Stimulated activated CD4-positive, alpha-beta T cell treated with anti-CD3 and anti-CD28 coated beads, Interleukin-4, amount 100 ng/mL, for 4 hours (primary cell): ENCODE measurements at regions not wholly inside any gene's neighbourhood (a gene's known extent, or its start where the extent isn't known, plus 50 kb on each side); places are given as distances from the start of the nearest gene placed in this dataset.

Experiments
- DNase-seq, 2 experiments: peaks; one replicate each; pipeline ENCODE4 v3.0.0-alpha.2; 2020

DNA sequence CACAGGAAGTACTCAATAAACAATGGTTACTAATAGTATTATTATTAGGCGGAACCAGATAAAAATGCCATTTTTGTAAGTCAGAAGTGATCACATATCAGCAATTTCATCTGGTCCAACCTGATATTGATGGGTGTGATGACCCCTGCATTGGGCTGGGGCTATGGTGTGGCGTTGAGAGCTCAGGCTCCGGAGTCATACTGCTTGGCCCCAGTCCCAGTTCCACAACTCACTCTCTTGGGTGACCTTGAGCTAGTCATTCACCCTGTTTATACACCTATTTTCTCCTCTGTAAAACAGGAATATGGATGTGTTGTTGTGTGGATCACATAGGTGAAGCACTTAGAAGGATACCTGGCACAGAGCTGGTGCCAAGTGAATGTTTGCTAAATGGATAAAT, 229.4 kb upstream of the POU3F1 start:
- DNase-seq: no peak

DNA sequence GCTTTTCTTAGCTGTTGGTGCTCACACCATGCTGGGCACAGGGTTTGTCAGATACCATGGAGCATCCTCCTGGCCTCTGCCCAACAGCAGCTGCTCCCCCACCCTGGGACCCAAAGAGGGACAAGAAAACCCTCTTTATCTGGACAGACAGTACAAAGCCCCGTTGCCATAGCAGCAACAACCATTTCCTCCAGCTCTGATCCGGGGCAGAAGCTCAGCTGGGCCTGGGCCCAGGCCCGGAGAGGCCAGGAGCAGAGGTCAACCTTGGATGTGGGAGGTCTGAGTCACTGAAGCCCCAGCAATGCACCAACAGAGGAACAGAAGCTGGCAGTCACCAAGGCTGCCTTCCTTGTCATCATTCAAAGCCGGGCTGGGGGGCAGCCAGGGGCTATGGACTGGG, 228.4 kb upstream of the POU3F1 start:
- DNase-seq: no peak

- no peak for DNase-seq
Measured at GRCh38 chr1:38273196-38273804, 226.7 kb upstream of the POU3F1 start.

- no peak for DNase-seq
Measured at GRCh38 chr1:38272515-38272914, 225.9 kb upstream of the POU3F1 start.

- no peak for DNase-seq
Measured at GRCh38 chr1:38270849-38271633, 224.4 kb upstream of the POU3F1 start.

GRCh38 chr1:38269923-38270848, 223.6 kb upstream of the POU3F1 start:
- DNase-seq: no peak

- no peak for DNase-seq
Measured at GRCh38 chr1:38268226-38268625, 221.6 kb upstream of the POU3F1 start.

GRCh38 chr1:38267037-38268036, 220.7 kb upstream of the POU3F1 start:
- no peak for DNase-seq

DNA sequence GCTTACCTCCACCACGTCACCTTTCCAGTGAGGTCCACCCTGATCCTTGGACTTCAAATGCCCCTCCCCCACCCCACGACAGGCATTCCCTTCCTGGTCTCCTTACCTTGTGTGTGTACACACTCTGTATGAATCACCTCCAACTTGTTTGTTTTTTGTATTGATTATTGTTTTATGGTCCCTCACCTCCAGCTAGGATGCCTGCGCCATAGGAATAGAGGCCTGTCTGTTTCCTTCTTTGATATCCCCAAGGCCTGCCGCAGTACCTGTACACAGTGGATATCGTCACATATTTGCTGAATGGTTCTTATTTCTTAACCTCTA, 219.6 kb upstream of the POU3F1 start:
- DNase-seq: no peak

DNA sequence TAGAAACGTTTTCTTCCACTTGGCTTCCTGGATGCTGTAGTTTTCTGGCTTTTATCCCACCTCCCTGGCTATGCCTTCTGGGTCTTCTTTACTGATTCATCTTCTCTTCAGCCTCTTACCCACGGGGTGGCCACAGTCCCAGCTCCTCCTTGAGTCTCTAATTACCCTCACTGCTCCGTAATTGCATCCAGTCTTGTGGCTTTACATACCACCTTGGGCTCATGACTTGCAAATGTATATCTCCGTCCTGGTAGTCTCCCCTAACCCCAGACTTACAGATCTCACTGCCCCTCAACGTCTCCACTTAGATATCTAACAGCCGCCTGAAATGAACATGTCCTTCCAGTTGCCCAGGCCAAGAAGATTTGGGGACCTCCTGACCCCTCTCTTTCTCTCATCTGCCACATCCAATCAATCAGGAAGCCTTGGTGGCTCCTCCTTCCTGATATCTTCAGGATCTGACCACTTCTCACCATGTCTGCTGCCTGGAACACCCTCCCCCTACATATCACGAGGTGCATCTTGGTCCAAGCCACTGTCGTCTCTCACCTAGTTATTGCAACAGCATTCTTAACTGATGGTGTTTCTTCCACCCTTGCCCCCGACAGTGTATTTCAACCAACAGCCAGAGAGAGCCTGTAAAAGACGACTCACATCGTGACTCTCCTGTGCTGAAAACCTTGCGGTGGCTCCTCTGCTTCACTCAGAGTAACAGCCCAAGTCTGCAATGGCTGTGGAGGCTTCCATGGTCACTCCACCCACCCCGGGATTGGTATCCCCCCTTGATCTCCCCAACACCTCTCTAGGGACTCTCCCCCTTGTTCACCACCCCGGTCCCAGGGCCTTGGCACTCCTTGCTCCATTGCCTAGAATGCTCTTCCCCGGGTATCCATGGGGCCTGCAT, 219.0 kb upstream of the POU3F1 start:
- DNase-seq: no peak

DNA sequence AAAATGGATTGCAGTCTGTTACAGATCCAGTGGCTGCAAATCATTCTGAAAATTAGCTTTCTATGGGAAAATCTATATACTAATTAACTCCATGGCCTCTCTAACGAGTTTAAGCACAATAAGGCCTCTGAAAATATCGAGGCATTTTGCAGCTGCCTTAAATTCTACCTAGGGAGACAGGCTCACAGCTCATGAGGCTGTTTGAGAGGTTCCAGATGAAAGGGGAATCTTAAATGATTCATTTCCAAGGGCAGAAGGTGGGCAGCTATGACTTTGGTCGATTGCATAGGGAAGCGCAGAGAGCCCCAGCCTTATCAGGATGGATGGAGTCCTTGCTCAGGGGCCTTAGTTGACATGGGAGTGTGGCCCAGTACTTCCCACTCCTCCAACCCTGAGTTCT, 216.8 kb upstream of the POU3F1 start:
- no peak for DNase-seq

DNA sequence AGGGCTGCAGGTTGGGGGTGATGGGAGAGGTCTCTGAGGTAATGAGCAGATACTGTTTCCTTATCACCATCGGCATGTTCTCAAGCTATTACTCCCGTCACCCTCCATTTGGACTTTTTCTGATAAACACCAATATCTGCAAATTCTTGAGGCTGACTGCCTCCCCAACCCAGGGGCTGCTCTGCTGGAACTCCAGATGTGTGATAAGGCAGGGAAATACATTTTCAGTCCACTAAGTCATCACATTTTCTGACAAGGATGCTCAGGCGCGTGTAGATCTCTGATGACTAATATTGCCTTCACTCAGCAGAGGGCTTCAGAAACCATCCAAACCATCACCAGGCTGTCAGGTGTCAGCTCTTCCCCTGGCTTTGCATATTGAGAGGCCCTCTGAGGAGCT, 215.0 kb upstream of the POU3F1 start:
- no peak for DNase-seq

DNA sequence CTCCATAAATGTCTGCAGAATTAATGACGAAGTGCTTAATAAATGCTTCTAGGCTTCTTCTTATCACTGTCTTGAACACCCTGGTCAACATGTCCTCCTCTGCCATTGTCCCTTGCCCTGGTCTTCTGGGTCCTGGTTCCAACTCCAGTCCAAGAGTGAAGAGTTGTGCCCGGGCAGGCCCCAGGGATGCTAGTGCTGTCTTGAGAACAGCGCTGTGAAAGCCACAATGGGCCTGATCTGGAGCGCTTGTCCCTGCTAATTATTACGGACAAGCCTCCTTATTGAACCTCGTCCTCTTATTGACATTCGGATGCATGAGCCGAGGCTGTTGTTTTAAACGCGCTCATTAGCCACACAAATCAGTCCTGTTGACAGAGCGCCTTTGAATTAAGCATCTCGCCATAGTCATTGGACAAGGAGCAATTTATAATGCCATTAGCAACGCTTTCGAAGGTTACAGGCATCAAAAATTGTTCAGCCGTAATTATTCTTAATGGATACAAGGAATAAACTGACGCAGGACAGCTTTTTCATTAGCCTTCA, 211.6 kb upstream of the POU3F1 start:
- DNase-seq: no peak

- no peak for DNase-seq
Measured at GRCh38 chr1:38257374-38257773, 210.8 kb upstream of the POU3F1 start.

DNA sequence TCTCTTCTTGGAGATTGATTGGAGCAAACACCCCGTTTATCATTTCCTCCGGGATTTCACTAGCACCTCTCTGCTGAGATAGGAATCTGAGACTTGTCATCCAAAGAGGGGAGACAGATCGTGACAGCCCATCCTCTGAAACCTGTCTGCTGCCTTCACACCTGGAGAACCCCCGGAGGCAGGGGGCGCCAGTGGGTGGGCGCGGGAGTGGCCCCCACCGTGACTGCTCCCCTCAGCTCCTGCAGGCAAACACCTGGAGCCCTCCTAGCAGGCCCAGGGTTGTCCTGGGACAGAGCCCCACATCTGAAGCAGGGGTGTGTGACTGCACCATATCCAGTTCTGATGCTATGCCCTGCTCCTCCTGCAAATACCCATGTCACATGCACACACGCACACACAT, 209.5 kb upstream of the POU3F1 start:
- DNase-seq: no peak

DNA sequence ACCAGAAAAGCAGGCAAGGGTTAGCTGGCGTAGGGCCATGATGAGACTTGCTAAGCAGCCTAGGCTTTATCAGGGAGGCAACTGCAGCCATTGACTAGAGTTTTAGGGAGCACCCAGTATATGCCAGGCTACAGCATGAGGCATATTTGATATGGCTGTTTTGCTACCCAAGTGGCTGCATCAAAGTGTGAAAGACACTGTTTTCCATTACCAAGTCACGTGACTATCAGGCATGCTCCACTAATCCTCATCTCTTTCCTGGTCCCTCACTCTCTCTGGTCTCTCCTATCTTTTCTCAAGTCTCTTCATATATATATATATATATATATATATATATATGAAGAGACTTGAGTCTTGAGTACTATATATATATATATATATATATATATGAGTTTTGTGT, 206.7 kb upstream of the POU3F1 start:
- DNase-seq: no peak

DNA sequence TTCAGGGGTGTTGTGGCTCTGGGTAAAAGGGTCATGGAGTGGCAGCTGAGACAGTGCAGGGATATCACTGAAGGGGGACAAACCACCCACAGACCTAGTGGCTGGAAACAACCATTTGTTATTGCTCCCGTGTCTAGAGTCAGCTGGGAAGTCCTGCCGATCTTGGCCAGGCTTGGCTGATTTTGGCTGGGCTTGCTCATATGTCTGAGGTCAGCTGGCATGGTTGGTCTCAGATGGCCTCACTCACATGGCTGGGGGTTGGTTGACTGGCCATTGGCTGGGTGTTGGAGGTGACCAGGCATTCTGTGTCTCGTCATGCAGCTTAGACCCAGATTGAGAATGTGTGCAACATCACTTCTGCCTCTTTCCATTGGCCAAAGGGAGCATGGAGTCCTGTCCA, 203.8 kb upstream of the POU3F1 start:
- no peak for DNase-seq

- no peak for DNase-seq
Measured at GRCh38 chr1:38249001-38249400, 202.4 kb upstream of the POU3F1 start.

DNA sequence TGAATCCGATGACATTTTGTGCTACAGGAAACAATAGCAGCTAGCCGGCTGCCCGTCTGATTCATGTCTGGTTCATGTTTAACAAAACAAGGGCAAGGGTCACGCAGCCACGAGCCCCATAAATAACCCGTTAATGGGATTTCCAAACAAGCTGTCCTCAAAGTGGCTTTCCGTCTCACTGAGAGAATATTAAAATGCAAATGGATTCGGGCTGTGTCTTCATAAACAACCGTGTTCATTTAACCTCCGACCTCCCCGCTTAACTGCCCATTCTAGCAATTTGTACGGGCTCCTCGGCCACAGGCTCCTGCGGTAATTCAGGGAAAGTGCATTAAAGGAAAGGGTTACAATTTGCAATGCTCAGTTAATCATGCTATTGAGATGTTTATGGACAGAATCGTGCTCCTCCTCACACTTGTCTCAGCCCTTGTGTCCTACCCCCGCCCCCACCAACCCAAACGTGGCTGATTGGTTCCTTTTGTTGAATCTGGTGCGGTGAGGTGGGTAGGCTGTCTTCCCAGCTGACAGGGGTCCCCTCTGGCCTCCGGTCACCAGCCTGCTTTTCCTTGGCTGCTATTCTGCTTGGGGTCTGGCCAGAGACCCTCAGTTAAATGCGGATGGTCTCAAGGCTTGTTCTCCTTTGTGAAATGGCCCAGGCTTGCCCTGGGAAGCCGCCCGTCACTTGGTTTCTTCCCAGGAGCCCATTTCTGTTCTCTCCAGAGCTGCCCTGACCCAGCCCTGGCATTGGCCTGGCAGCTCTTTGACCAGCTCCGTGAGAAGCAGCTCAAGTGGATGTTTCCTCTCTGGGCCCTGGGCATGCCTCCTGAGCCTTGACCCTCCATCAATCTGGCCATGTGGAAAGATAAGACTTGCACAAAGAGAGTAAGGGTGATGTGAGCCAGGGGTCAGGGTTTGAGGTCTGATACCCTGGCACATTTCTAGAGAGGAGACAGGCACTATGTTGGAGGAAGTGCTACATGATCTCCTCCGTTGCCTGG, 200.7 kb upstream of the POU3F1 start:
- DNase-seq: no peak
